CD4-positive, alpha-beta T cell treated with Interleukin-17A for 4 hours (primary cell): ENCODE measurements at regions not wholly inside any gene's neighbourhood (a gene's known extent, or its start where the extent isn't known, plus 50 kb on each side); places are given as distances from the start of the nearest gene placed in this dataset.
"Not testable (repeated sequence)": the region's sequence is repeated elsewhere in the genome, so short reads cannot be mapped to it uniquely, and the experiment has no call there.

Experiments used
- DNase-seq: peaks from one replicate; pipeline ENCODE4 v3.0.0-alpha.2; 2020; ENCODE audit warnings: mixed read lengths

DNA sequence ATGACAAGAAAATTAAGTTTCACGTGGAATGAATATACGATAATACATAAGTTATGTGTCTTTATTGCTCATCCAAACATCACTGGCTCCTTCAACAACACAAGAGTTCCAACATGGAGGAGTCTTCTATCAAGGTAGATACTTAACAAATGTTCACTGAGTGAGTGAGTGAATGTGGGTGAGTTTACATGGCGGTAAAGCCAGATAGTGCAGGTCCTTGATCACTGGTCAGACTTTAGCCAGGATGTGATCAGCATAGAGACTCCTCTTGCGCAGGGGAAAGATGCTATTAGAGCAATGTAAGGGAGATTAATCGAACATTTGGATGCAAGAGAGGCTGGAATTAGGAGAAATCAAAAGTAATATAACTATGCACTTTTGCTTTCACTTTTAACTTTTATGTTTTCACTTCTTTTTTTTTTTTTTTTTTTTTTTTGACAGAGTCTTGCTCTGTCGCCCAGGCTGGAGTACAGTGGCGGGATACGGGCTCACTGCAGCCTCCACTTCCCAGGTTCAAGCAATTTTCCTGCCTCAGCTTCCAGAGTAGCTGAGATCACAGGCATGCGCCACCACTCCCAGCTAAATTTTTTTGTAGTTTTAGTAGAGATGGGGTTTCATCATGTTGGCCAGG is 249.0 kb upstream of the ID2 start:
- no peak for DNase-seq

DNA sequence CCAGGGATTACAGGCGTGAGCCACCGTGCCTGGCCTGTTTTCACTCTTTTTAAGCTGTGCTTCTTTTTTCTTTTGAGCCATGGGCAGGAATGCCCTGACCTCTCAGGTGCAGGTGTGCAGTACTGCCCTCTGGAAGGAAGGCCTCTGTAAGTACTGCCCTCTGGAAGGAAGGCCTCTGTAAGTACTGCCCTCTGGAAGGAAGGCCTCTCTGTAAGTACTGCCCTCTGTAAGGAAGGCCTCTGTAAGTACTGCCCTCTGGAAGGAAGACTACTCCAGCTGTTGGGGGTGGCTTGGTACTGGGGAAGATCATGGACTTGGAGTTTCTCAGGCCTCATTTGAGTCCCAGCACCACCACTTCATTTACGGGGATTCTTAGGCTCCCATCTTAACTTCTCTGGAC is 248.5 kb upstream of the ID2 start:
- no peak for DNase-seq

DNA sequence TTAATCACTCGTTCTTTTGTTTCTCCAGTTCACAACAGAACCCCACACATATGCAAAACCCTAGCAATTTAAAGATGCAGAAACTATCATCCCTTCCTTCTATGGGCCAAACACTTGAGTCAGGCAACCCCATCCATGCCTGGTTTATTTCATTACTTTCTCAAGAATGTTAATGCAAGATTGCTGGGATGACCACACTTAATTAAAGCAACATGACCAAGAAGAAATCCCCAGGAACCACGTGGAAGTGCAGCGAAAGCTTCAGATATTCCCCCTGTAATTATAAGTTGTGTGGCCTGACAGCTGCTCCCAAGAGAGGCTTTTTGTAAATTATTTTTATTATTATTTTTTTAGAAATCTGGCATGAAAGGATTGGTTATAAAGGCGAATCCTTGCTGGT is 246.2 kb upstream of the ID2 start:
- no peak for DNase-seq

DNA sequence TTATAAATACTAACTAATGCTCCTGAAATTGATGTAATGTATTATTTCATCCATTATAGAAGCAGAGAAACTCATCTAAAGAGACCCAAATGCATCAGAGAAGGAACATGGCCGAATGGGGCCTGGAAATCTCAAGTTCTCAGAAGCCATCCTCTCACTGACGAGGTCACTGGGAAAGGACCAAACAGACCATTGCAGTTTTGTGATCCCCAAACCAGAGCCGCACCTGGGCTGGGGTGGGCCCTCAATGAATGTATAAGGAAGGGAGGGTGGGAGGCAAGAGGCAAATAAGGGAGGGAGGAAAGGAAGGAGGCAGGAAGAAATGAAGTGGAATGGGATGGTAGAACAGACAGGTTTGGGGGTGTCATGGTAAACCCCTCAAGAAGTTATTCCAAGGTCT is 245.3 kb upstream of the ID2 start:
- no peak for DNase-seq

DNA sequence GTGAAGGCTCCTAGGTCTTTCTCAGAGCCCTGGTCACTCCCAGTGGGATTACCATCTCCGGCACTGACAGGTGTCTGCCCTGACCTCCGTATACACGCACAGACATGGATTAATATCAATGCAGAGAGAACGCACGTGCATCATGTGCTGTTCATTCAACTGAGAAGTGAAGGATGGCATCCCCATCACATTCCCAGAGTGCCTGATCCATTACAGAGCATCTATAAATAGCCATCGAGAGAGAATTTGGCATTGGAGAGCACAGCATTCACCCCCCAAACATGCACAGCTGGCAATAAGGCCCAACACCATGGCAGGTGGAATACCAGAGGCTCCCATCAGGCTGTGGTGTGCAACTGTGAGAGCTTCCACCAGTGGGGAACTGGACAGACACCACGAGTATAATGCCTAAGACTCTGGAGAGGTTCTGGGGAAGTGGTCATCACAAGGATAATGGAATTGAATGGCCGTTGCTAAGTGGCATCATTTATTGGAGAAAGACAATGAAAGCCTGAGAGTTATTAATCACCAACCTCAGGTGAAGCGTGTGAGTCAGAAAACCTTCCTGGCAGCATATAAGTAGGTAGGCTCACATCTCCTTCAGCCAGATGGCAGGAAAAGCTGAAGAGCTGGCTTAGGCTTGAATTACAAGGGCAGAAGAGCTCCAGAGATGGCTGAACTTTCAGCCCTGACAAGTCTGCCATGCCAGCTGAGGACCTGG is 244.5 kb upstream of the ID2 start:
- no peak for DNase-seq

DNA sequence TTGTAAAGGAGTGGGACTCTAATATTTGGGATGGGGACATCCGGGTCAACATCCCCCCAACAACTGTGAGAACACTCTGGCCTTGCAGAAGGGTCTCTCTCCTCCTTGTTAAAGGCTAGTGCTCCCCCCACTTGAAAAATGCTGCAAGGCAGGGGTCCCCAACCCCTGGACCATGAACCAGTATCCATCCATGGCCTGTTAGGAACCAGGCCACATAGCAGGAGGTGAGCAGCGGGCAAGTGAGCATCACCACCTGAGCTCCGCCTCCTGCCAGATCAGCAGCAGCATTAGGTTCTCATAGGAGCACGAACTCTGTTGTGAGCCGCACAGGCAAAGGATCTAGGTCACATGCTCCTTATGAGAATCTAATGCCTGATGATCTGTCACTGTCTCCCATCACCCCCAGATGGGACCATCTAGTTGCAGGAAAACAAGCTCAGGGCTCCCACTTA is 243.9 kb upstream of the ID2 start:
- no peak for DNase-seq

DNA sequence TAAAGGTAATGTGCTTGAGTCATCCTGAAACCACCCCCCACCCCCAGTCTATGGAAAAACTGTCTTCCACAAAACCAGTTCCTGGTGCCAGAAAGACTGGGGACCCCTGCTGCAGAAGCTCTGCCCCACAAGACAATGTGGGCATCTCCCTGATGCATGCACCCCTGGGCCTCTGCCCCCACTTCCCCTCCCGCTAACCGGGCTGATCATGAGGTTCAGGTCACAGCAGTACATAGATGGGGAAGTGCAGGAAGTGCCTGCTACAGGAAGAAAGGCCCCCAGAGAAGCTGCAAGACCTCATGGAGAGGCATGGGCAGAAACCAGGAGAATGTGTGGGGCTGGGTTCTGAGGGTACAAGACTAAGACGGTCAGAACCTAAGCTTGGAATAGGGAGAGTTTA is 243.4 kb upstream of the ID2 start:
- no peak for DNase-seq

DNA sequence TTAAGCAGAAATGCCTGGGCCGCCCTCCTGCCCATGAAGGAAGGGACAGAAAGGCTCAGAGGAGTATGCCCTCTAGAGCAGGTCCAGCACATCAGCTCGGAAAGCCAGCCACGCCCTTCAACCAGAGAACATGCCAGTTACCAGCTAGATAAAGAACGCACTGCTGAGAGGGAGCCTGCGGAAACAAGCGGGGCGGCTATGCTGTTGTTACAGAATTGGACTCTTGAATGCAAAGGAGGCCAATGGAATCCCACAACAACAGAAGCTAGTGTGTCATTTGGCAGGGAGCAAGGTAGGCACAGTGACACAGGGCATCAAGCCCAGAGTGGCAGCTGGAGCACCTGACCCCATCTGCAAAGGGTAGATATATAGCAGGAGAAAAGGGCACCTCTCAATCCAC is 242.9 kb upstream of the ID2 start:
- DNase-seq = no peak

DNA sequence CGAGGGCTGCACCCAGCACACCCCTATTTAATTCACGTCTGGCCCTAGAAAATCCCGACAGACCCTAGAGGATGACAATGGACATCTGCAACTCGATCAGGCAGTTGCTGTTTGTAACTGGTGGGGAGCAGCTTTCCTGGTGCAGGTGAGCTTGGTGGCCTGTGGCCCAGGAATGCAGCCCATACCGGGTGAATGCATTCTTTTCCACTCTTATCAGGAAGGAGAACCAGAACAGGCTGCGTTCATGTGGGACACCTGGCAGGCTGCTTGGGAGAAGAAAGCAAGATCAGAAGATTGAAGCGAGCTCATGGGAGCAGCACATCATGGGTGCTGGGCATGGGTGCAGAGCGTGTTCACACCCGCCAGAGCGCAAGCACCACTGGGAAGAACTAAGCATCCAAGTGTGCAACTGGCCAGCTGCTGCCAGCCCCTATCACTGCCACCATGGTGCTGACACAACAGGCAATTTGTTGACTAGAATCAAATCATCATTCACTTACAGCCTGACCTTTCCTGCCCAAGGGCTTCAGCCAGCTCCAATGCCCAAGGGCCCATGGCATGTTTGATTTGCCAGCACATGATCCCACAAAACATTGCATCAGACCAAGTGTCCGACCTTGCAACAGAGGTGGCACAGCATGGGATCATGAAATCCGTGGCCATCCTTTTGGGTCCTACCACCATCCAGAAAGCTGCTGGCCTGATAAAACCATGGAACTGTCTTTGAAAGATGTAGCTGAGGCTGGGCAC is 241.7 kb upstream of the ID2 start:
- no peak for DNase-seq

DNA sequence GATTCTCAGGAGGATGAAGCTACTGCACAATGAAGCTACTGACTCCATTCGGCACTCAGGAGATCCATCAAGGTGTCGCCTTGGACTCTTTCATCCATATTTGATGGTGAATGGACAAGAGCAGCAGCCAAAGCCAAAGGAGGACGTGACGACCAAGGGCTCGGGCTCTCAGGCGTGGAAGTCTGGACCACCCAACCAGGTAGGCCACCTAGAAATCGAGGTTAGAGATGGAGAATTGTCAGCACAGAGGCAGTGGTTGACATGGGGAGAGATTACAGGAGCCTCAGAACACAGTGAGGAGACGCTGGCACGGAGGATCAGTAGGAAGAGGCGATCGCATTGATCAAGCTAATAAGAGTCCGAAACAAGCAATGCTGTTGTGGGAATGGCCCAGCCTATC is 240.5 kb upstream of the ID2 start:
- DNase-seq = no peak

DNA sequence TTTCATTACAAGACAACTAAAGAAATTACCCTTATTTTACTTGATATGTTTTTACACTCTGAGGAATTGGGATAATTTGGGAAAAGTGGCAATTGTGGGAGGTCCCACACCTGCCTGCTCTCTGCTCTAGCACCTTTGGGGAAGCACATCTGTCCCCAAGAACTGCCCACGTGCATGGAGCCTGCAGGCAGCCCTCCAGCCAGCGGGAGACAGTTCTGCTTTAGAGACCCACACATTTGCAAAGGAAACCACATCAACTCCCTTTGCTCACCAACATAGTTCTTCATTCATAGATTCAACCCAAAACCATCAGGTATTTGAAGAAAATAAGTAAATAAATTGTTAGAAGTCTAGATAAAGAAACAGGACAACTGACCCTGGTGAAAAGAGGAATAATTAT is 239.9 kb upstream of the ID2 start:
- DNase-seq = no peak

DNA sequence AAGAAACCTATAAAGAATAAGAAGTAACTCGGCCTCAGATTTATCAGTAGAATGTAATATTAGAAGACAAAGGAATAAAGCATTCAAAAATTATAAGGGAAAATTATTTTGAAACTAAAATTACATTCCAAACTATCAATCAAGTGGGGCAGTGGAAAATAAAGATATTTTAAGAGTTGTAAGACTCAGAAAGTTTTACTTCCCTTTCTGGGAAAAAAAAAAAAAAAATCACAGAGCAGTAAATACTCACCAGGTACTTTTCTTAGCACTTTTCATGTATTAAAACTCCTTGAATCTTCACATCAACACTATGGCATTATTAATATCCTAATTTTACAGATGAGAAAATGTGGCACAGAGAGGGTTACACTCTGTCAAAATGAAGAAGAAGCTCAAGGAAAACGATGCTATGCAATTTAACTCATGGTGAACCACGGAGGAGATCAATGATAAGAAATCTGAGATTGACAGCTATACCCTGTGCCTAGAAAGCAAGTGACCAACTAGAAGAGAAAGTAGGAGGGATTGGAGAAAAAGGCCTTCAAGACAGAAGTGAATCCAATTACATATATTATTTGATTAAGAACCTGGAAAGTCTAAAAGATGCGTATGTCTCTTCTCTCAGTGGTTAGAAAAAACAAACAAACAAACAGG is 238.9 kb upstream of the ID2 start:
- DNase-seq = no peak

DNA sequence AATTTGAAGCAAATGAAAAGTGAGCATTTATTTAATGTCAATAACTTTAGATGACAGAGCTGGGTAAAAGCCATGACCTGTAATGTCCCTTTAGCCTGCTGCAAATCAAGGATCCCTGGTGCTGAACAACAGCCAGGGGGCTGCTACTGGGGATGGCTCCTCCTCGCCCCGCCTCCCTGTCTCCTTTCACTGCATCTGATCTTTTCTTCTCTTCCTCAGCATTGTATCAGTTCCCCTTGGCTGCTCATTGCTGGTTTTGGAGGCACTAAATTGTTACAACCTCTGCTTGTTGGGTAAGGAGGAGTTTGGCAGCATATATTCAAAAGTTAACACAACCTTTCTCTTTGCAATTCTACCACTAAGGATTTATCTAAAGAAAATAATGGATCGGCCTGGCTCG is 236.3 kb upstream of the ID2 start:
- no peak for DNase-seq

DNA sequence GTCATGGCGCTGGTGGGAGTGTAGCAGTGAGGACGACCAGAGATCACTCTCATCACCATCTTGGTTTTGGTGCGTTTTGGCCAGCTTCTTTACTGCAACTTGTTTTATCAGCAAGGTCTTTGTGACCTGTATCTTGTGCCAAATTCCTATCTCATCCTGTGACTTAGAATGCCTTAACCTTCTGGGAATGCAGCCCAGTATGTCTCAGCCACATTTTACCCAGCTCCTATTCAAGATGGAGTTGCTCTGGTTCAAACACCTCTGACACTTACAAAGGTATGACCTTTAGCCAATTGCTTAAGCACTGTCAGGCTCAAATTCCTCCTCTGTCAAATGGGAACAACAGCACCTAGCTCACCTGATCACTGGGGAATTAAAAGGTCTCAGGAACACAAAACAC is 235.1 kb upstream of the ID2 start:
- not testable (repeated sequence) for DNase-seq

DNA sequence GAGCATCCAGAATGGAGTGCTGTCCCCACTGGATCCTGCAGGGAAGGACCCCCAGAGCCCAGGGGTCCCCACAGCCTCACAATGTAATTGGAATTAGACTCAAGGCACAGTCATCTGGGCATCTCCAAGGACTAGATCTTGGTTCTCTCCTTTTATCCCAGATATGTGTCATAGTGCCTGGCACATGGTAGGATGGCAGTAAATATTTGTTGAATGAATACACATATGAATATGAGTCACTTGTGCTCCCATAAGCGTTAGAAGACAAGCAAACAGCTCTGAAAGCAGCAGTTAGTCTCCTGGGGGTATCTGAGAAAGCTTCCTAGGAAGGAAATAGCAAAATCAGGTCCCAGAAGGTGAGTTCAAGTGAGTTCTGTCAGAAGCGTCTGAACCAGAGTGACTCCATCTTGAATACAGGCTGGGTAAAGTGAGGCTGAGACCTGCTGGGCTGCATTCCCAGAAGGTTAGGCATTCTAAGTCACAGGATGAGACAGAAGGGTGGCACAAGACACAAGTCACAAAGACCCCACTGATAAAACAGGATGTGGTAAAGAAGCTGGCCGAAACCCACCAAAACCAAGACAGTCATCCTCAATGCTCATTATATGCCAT is 234.1 kb upstream of the ID2 start:
- no peak for DNase-seq

DNA sequence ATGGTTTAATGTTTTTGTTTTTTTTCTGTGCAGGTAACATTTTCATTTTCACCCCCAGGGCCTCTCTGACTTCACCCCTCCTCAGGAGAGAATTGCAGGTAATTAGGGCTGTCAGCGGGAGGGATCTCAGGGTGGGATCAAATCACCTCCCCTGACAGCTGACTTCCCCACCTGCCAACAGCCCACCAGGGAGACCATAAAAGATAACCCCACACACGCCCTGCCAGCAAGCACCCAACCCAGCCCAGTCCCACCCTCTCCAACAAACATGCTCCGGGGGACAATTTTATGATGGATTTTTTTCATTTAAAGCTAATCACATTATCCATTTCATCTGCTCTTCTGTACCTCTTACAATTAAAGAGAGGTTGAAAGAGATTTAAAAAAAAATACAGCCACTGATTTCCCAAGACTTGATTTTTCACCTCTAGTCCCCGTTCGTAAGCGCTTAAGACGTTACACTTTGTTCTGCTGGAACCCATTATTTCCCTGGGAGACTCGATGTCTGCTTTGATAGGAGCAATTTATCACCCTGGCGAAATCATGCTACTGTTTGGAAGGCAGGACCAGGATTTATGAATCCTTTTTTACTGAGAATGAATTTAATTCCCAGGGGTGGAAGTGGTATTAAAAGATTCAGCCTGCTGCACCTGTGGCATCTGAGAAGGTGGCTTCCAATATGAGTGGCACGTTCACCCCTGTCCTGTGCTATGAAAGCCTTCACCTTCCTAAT is 232.9 kb upstream of the ID2 start:
- no peak for DNase-seq

DNA sequence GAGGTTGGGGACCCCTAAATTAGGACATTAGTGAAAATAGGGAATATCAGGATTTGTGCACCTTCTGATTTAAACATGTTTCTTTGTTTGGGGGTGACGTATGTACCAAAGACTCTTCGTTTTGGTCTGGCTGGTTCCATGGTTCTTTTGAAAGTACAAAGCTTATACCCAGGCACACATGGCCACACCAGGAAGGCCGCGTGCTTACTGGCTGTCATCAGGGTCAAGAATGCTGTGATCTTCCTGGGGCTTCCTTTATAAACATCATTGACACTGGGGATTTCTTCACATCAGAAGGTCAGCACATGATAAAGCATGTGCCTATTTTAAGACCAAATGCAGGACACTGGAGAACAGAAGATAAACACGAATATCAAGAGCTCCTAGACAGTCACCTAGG is 230.6 kb upstream of the ID2 start:
- no peak for DNase-seq

DNA sequence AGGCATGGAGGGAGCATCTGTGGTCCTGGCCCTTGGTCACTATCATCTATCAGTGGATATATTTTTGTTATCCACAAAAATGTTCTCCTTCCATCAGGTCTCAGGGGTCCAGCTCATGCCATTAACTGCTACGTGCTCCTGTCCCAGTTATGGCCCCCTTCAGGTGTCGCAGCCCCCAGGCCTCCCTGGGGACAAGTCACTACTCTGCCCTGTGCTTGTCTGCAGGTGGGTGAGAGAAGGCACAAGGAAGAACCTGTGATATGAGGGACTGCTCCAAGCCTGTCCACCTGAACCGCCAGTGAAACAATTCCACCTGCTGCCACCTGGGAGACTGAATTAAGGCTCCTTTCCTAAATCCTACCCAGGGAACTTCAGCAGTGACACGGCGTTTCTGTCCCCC is 229.6 kb upstream of the ID2 start:
- DNase-seq = no peak

DNA sequence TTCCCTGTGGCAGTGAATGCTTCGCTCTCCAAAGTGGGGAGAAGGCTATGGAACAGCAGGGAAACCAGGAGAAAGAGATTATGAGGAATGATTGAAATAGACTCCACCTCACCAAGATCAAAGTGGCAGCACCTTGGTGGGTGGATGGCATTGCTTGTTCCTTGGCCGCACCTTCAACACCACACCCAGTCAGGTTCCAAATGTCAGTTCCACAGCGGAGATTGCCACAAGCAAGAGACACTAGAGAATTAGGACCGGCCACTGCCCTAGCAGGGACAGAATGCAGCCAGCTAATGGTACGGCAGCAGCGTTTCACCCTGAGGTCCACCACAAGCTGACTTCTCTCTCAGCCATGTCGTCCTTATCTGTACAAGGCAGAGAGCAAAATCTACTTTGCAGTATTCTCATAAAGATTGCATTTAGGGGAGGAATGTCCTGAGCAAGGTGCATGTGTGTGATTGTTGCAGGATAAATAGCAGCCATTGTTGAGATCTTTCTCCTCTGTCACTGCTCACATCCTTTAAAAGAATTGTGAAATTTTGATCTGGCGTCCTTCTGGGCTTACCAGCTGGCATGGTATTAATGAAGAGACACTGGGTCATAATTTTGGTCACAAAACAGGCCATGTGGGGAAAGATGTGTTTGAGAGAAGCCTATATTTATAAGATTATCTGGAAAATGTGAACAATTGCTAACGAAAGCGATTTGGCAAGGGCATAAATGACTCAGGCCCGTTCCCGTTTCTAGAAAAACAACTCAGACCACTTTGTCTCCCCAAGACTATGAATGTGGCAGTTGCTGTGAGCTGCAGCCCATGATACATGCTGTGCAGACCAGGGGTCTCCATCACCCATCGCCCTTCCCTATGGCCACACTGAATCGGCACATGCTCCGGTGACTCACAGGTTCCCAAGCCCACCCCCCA is 228.6 kb upstream of the ID2 start:
- no peak for DNase-seq

DNA sequence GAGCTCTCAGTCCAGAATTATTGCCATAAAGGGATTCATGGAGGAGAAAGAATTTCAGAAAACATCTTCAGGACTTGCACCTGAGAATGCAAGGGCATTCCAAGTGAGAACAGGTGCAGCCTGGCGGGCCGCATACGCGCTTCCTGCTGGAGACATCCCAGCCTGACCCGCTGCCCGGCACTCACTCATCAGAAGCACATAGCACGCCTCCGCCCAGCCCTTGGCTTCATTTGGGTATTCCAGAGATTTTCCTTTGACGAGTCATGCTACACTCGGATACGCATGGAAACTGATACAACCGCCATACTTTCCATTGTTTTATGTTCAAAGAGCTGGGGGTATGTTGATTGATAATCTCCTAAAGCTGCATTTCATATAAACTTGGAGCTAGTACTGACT is 228.0 kb upstream of the ID2 start:
- DNase-seq = no peak

DNA sequence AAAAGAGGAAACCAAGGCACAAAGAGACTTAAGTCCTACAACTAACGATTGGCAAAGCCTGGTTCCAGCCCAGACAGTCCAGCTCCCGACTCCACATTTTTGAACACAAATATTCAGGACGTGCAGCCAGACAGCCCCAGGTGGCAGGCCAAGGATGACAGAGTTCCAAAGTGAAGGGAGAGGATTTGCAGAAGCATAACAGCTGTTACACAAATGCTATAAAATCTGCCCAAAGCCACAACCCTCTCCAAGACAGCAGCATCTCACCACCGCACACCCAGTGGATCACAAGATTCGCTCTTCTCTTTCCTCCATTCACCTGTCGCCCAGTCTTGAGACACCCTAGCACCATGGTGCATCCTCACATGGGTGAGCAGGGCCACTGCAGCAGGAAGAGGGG is 227.1 kb upstream of the ID2 start:
- DNase-seq = no peak
